ENCODE measurements at regions not wholly inside any gene's neighbourhood (a gene's known extent, or its start where the extent isn't known, plus 50 kb on each side); places are given as distances from the start of the nearest gene placed in this dataset.
"Not testable (repeated sequence)": the region's sequence is repeated elsewhere in the genome, so short reads cannot be mapped to it uniquely, and the experiment has no call there.

DNA sequence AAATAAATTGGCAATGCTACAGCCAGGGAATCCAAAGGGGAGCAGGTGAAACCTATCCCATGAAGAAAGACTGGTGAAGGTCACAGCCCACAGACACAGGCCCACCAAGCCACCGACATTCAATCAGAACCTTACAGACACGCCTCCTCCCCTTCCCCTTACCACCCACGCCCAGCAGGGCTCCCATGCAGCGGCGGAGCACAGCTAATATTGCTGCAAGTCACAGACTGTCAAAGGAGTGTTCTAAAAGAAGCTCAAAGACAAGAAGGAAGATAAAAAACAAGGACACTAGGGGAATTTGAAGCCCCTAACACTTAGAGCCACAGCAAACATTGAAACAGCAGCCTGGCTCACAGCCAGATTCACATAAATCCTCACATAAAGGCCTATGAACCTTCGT, 91.2 kb downstream of the MED10 start:
- ATAC-seq (ENCODE audit: low read depth) = no peak
- no peaks in the 10 kb centered on the region for H3K4me1 Mint-ChIP-seq
- H3K27ac Mint-ChIP-seq = no peak overlapping the region
- no peak overlapping the region for H3K4me3 Mint-ChIP-seq
- no peaks in the 10 kb centered on the region for H3K36me3 Mint-ChIP-seq
- no peaks in the 10 kb centered on the region for H3K27me3 Mint-ChIP-seq
- no peak for DNase-seq (ENCODE audit: low spot score in 2 of 2)
- no peaks in the 10 kb centered on the region for H3K9me3 Mint-ChIP-seq

DNA sequence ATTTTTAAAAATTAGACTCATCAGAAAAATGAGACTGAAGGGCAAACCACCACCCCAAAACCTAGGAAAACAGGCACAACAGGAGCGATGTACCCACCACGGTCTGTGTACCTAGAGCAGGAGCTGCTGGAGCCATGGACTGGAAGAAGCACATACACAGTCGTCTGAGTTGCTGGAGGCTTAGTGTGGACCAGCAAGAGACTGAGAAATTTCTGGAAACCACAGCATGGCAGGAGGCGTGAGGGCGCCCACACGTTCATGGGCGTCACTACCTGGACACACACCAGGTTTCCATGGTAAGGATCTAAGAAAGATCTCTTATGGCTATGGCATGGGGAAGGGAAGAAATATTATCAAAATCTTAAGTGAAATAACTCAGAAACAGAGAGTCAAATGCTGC, 91.9 kb downstream of the MED10 start:
- H3K27me3 Mint-ChIP-seq = no peaks in the 10 kb centered on the region
- ATAC-seq (ENCODE audit: low read depth) (no peak), DNase-seq (ENCODE audit: low spot score in 2 of 2) (no peak)
- H3K4me1 Mint-ChIP-seq = no peaks in the 10 kb centered on the region
- no peak overlapping the region for H3K27ac Mint-ChIP-seq
- H3K9me3 Mint-ChIP-seq = no peaks in the 10 kb centered on the region
- H3K4me3 Mint-ChIP-seq = no peak overlapping the region
- H3K36me3 Mint-ChIP-seq = no peaks in the 10 kb centered on the region

- not testable (repeated sequence) for H3K36me3 Mint-ChIP-seq; H3K4me1 Mint-ChIP-seq; H3K27me3 Mint-ChIP-seq; DNase-seq (ENCODE audit: low spot score in 2 of 2); H3K9me3 Mint-ChIP-seq; H3K27ac Mint-ChIP-seq; ATAC-seq (ENCODE audit: low read depth); H3K4me3 Mint-ChIP-seq
Observed at GRCh38 chr5:6284491-6284890, 93.9 kb downstream of the MED10 start.

DNA sequence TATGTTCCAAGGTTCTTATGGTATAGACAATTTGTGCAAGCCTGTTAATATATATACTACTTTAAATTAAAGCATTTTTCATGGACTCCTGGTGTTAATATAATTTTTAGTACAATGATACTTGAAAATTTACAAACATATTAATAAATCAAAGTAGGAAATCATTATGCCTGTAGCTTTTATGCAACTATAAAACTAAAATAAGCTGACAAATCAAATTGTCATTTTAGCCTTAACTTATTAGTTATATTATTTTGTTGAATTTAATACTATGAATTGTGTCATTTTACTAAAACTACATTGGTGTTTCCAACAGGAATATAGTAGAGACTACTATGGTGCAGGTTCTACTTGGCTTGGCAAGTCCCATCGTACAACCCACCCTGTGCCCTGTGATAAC, 96.0 kb downstream of the MED10 start:
- ATAC-seq (ENCODE audit: low read depth) = no peak
- H3K9me3 Mint-ChIP-seq = no peaks in the 10 kb centered on the region
- H3K36me3 Mint-ChIP-seq = peaks cover 2% of the 10 kb centered on the region
- no peak overlapping the region for H3K4me3 Mint-ChIP-seq
- no peaks in the 10 kb centered on the region for H3K27me3 Mint-ChIP-seq
- no peak overlapping the region for H3K27ac Mint-ChIP-seq
- H3K4me1 Mint-ChIP-seq = no peaks in the 10 kb centered on the region
- DNase-seq (ENCODE audit: low spot score in 2 of 2) = no peak

GRCh38 chr5:6281818-6282217, 96.5 kb downstream of the MED10 start:
- Mint-ChIP-seq H3K9me3 (no peaks in the 10 kb centered on the region), H3K4me1 (no peaks in the 10 kb centered on the region), H3K27ac (no peak overlapping the region), H3K36me3 (peaks cover 2% of the 10 kb centered on the region), H3K4me3 (no peak overlapping the region), H3K27me3 (peaks cover 1% of the 10 kb centered on the region)
- no peak for ATAC-seq (ENCODE audit: low read depth)
- DNase-seq (ENCODE audit: low spot score in 2 of 2) = no peak

GRCh38 chr5:6280425-6281100, 97.8 kb downstream of the MED10 start:
- Mint-ChIP-seq H3K4me1 (no peaks in the 10 kb centered on the region), H3K9me3 (no peaks in the 10 kb centered on the region), H3K36me3 (peaks cover 2% of the 10 kb centered on the region), H3K27me3 (peaks cover 1% of the 10 kb centered on the region), H3K4me3 (no peak overlapping the region), H3K27ac (no peak overlapping the region)
- DNase-seq (ENCODE audit: low spot score in 2 of 2) (no peak), ATAC-seq (ENCODE audit: low read depth) (no peak)

DNA sequence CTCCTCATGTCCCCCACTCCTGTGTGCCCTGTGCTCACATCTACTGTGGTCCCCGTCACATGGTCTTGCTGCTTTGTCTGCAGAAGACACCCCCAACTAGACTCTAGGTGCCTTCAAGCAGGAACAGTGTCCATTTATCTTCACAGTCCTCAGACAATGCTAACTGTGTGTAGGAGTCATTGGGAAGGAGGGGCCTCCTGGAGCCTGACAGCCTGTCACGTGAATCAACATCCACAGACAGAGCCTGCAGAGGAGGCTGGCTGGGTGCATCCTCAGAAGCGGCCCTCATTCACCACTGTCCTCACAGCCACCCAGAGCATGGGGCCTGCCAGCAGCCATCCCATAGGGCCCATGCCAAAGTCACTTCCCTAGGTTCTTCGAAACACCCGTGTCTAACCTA, 98.7 kb downstream of the MED10 start:
- no peaks in the 10 kb centered on the region for H3K9me3 Mint-ChIP-seq
- no peak for DNase-seq (ENCODE audit: low spot score in 2 of 2)
- H3K36me3 Mint-ChIP-seq = peaks cover 2% of the 10 kb centered on the region

GRCh38 chr5:6274846-6275543, 103.4 kb downstream of the MED10 start:
- Mint-ChIP-seq H3K36me3 (no peaks in the 10 kb centered on the region), H3K4me3 (no peak overlapping the region), H3K9me3 (peaks cover 2% of the 10 kb centered on the region), H3K4me1 (no peaks in the 10 kb centered on the region), H3K27ac (no peak overlapping the region), H3K27me3 (peaks cover 7% of the 10 kb centered on the region)
- no peak for DNase-seq (ENCODE audit: low spot score in 2 of 2)
- ATAC-seq (ENCODE audit: low read depth) = no peak

More for the DNA sequence above, 98.7 kb downstream of the MED10 start:
- H3K27ac Mint-ChIP-seq = no peak overlapping the region
- H3K4me3 Mint-ChIP-seq = no peak overlapping the region
- no peak for ATAC-seq (ENCODE audit: low read depth)
- peaks cover 1% of the 10 kb centered on the region for H3K27me3 Mint-ChIP-seq
- H3K4me1 Mint-ChIP-seq = no peaks in the 10 kb centered on the region

GRCh38 chr5:6273749-6274148, 104.6 kb downstream of the MED10 start:
- peaks cover 2% of the 10 kb centered on the region for H3K9me3 Mint-ChIP-seq
- H3K27me3 Mint-ChIP-seq = peaks cover 7% of the 10 kb centered on the region
- no peak overlapping the region for H3K27ac Mint-ChIP-seq
- ATAC-seq (ENCODE audit: low read depth) (no peak), DNase-seq (ENCODE audit: low spot score in 2 of 2) (no peak)
- H3K36me3 Mint-ChIP-seq = no peaks in the 10 kb centered on the region
- H3K4me1 Mint-ChIP-seq = no peaks in the 10 kb centered on the region
- no peak overlapping the region for H3K4me3 Mint-ChIP-seq

DNA sequence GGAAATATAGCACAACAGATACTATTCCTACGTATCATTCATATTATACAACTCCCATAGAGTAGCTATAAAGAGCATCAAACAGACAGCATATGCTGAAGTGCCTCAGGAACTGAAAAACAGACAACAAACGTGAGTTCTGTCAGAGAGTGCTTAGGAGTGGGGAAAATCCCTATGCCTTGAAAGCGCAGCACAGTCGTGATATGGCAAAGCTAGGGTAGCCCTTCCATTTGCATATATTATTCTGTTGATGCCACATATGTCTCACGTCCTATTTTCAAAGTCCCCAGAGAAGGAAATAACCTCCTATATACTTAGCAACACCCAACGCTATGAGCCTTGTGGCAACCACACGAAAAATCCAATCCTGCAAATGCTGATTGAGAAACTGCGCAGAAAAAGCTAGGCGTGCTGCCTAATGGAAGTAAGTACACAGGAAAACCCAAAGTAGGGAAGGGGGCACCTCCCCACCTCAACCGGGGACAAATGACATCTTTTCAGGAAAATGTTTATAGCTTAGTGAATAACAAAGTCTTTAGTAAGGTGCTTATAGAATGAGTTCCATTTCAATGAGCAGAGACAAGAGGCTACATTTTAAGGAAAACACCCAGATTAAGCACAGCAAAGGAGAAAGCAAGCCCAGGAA, 105.1 kb downstream of the MED10 start:
- Mint-ChIP-seq H3K27ac (no peak overlapping the region), H3K36me3 (no peaks in the 10 kb centered on the region), H3K4me1 (no peaks in the 10 kb centered on the region), H3K27me3 (peaks cover 7% of the 10 kb centered on the region), H3K9me3 (peaks cover 2% of the 10 kb centered on the region), H3K4me3 (no peak overlapping the region)
- ATAC-seq (ENCODE audit: low read depth) = no peak
- DNase-seq (ENCODE audit: low spot score in 2 of 2) = no peak

- no peak for DNase-seq (ENCODE audit: low spot score in 2 of 2)
- no peaks in the 10 kb centered on the region for H3K36me3 Mint-ChIP-seq
- peaks cover 8% of the 10 kb centered on the region for H3K27me3 Mint-ChIP-seq
- no peak overlapping the region for H3K4me3 Mint-ChIP-seq
- H3K4me1 Mint-ChIP-seq = no peaks in the 10 kb centered on the region
- no peak overlapping the region for H3K27ac Mint-ChIP-seq
- peaks cover 4% of the 10 kb centered on the region for H3K9me3 Mint-ChIP-seq
- no peak for ATAC-seq (ENCODE audit: low read depth)
Observed at GRCh38 chr5:6269925-6270324, 108.4 kb downstream of the MED10 start.

- no peaks in the 10 kb centered on the region for H3K4me1 Mint-ChIP-seq
- H3K36me3 Mint-ChIP-seq = no peaks in the 10 kb centered on the region
- H3K27me3 Mint-ChIP-seq = peaks cover 4% of the 10 kb centered on the region
- no peak for ATAC-seq (ENCODE audit: low read depth)
- no peak overlapping the region for H3K27ac Mint-ChIP-seq
- DNase-seq (ENCODE audit: low spot score in 2 of 2) = no peak
- no peak overlapping the region for H3K4me3 Mint-ChIP-seq
- peaks cover 2% of the 10 kb centered on the region for H3K9me3 Mint-ChIP-seq
Observed at GRCh38 chr5:6266671-6267197, 111.6 kb downstream of the MED10 start.

DNA sequence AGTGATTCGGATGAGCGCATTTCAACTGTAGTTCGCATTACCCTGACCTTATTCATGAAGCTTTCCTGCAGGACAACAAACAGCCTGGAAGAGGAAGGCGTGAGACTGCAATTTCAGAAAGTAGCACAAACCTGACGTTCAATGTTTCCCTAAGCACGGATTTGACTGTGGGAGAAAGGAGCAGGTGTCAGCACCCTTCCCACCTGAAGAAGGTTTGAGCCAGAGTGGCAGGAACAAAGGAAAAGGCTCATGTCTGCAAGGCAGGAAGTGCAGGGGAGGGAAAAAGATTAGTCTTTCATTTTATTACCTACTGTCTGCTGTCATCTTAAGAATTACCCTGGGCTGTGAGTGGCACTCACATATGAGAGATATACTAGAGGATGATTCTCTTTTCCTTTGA, 114.0 kb downstream of the MED10 start:
- H3K4me1 Mint-ChIP-seq = no peaks in the 10 kb centered on the region

DNA sequence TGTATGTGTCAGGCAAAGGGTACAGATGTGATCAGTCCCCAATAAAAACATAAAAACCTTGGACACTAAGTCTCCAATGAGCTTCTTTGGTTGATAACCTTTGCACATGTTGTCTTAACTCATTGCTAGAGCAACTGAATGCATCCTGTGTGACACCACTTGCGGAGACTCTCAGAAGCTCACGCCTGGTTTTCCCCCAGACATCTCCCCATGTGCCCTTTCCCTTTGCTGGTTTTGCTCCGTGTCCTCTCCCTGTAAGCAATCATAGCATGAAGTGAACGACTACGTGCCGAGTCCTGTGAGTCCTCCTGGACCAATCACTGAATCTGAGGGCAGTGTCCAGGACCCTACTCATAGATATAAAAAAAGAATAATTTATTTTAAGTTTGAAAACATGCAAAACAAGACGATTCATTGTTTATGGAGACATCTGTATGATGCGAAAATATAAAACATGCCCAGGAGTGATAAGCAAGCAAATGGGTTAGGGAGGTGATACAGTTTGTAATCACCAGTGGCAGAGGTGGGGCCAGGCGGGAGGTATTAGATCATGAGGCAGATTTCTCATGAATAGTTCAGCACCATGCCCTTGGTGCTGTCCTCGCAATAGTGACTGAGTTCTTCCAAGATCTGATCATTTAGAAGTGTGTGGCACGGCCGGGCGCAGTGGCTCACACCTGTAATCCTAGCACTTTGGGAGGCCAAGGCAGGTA, 115.5 kb downstream of the MED10 start:
- Mint-ChIP-seq H3K4me1 (no peaks in the 10 kb centered on the region), H3K27ac (no peak overlapping the region), H3K9me3 (peaks cover 3% of the 10 kb centered on the region), H3K4me3 (no peak overlapping the region), H3K27me3 (peaks cover 19% of the 10 kb centered on the region), H3K36me3 (peaks cover 7% of the 10 kb centered on the region)
- ATAC-seq (ENCODE audit: low read depth) = no peak
- no peak for DNase-seq (ENCODE audit: low spot score in 2 of 2)

More for the DNA sequence above, 114.0 kb downstream of the MED10 start:
- ATAC-seq (ENCODE audit: low read depth) (no peak), DNase-seq (ENCODE audit: low spot score in 2 of 2) (no peak)
- Mint-ChIP-seq H3K36me3 (peaks cover 4% of the 10 kb centered on the region), H3K27me3 (peaks cover 15% of the 10 kb centered on the region), H3K27ac (no peak overlapping the region), H3K4me3 (no peak overlapping the region), H3K9me3 (peaks cover 2% of the 10 kb centered on the region)
